Bone marrow (tissue), 2 donors: ENCODE measurements at regions not wholly inside any gene's neighbourhood (a gene's known extent, or its start where the extent isn't known, plus 50 kb on each side); places are given as distances from the start of the nearest gene placed in this dataset.
"Not testable (repeated sequence)": the region's sequence is repeated elsewhere in the genome, so short reads cannot be mapped to it uniquely, and the experiment has no call there.

ENCODE experiments used
- DNase-seq, 2 donors: peaks; one replicate each; lab custom pipeline; 2025; lab: John Stamatoyannopoulos, UW

DNA sequence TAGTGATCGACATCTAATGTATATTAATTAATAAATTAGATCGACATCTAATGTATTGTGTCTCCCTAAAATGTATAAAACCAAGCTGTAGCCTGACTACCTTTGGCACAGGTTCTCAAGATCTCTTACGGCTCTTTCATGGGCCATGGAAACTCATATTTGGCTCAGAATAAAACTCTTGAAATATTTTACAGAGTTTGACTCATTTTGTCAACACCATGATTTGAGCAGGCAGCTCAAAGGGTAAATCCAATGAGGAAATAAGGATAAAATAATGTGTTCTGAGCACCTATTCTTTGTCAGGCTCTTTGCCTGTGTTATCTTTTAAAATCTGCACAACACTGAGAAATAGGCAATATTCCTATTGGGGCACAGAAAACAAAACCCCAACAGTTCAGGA is 223.4 kb upstream of the DUSP10 start:
- no peak for DNase-seq

DNA sequence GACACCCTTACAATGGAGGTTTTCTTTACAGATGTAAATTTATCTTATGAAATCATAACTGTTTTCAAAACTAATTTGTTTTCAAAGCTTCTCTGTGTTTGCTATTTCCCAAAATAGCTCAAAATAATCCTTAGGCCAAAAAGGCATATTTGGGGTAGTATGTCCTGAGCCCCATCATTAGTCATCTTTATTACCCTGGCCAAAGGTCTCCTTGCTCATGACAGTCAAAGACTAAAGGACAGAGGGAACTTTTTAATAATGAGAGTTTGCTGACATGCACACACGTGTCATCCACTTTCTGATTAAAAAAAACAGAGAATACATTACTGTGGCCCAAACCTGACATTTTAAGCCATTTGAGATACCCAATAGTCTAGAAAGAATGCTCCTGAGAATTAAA is 221.9 kb upstream of the DUSP10 start:
- DNase-seq: no peak

DNA sequence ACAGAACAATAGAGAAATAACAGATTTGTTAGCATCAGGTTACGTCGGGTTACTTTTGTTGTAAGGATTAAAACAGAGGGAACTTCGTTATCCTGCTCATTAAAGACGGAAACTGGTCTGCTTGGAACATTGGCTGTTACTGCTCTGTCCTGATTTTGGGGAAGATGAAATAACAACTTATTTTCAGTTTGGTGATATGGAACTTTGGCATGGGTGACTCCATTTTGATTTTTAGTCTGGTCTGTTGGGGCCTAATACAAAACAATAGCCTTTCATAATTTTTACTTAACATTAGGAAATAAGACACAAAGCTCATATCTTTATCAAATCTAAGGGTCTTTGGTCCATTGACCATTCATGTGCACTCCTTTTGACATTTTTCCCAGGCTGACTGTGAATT is 220.5 kb upstream of the DUSP10 start:
- no peak for DNase-seq

DNA sequence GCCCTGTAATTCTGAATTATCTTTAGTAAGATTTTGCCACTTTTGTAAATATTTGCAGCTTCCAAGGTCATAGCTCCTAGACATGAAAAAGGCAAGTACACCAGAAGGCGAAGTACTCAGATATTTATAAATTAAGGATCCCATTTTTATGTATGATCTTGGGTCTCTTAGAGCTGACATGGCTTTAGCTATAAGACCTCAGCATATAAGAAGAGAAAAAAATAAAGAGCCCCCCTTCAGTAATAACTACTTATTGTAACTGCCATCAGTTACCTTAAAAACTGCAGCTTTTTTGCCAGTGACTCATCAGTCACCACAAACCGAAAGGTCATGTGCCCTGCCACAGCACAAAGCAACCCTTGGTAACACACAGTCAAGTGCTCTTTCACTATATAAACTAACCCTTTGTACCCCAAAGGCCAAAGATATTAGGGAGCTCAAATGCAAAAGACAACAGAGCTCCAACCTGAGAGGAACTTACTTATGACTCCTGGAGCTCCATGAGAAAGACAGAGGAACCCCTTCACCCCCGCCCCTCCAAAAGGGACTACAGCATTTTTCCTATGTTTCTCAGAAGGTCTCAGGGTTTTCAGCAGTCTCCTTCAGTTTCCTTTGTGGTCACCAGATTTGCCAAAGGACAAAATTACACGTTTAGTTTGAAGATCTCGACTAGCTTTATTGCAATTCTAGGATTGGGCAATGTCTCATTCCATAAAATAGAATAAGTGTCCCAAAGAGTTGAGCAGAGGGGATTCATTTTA is 219.8 kb upstream of the DUSP10 start:
- DNase-seq: peak in 1 of 2 donors; percentile 68

DNA sequence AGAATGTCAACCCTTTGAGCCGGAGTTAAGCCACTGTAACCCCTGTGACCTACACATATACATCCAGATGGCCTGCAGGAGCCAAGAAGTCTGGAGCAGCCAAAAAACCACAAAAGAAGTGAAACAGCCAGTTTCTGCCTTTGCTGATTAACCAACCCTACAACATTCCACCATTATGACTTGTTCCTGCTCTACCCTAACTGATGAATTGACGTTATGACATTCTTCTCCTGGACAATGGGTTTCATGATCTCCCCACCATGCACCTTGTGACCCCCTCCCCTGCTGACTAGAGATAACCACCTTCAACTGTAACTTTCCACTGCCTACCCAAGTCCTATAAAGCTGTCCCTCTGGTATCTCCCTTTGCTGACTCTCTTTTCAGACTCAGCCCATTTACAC is 216.3 kb upstream of the DUSP10 start:
- DNase-seq: not testable (repeated sequence)

DNA sequence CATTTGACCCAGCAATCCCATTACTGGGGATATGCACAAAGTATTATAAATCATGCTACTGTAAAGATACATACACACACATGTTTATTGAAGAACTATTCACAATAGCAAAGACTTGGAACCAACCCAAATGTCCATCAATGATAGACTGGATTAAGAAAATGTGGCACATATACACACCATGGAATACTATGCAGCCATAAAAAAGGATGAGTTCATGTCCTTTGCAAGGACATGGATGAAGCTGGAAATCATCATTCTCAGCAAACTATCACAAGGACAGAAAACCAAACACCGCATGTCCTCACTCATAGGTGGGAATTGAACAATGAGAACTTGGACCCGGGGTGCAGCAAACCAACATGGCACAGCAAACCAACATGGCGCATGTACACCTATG is 215.5 kb upstream of the DUSP10 start:
- DNase-seq: not testable (repeated sequence)

DNA sequence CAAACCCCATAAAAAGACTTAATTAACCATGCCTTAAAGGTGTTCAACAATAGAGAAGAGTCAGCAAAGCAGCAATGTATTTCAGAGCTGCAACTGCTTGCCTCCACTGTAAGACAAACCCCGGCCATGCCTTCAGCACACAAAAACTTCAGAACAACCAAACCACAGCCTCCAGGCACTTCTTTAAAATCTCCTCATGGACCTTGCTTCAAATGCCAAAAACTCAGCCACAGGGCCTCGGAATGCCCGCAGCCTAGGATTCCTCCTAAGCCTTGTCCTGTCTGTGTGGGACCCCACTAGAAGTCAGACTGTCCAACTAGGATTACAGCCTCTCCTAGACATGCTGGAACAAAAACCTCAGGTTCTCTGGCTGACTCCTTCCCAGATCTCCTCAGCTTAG is 208.1 kb upstream of the DUSP10 start:
- no peak for DNase-seq

DNA sequence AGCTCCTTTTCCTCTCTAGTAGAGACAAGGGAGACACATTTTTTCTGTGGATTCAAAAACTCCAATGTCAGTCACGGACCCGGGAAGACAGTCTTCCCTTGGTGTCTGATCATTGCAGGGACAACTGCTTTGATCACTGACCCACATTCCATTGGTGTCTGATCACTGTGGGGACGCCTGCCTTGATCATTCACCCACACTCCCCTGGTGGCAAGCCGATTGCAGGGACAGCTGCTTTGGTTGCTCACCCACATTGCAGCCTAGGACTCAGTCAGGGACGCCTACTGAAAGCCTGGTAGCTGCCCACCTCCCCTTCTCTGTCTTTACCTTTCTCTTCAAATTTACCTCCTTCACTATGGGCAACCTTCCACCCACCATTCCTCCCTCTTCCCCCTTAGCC is 206.6 kb upstream of the DUSP10 start:
- DNase-seq: no peak

DNA sequence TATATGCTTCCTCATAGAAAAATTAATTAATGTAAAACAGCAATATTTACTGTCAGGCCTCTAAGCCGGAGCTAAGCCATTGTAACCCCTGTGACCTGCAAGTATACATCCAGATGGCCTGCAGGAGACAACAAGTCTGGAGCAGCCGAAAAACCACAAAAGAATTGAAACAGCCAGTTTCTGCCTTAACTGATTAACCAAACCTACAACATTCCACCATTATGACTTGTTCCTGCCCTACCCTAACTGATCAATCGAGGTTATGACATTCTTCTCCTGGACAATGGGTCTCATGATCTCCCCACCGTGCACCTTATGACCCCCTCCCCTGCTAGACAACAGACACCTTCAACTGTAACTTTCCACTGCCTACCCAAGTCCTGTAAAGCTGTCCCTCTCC is 205.8 kb upstream of the DUSP10 start:
- no peak for DNase-seq

DNA sequence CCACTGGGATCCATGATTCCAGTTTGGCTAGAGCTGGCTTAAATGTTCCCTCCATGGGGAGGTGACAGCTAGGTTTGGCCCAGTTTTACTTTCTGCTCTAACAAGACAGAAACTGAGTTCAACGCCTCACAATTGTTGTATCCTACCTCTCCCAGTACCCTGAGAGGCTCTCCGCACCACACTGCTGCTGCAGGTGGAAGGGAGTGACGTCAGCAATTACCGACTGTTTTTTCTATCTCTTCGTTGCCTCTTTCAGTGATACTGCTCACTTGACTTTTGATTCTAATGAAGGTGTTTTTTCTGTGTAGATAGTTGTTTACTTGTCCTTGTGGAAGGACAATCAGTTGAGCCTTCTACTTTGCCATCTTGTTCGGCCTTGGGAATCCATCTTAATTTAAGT is 204.9 kb upstream of the DUSP10 start:
- no peak for DNase-seq

DNA sequence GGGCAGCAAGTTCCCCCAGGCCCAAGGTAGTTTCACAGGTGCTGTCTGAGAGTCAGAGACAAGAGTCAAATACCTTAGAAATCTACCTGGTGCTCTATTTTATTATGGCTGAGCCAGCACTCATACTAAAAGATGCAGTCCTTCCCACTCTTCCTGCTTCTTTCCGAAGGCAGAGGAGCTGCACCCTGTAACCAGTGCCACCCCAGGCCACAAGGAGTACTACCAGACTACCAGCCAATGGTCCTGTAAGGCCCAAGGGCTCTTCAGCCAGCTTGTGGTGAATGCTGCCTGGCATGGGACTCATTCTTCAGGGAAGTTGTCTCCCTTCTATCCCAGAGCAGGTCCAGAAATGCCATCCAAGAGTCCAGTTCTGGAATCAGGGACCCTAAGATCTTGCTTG is 203.8 kb upstream of the DUSP10 start:
- no peak for DNase-seq

DNA sequence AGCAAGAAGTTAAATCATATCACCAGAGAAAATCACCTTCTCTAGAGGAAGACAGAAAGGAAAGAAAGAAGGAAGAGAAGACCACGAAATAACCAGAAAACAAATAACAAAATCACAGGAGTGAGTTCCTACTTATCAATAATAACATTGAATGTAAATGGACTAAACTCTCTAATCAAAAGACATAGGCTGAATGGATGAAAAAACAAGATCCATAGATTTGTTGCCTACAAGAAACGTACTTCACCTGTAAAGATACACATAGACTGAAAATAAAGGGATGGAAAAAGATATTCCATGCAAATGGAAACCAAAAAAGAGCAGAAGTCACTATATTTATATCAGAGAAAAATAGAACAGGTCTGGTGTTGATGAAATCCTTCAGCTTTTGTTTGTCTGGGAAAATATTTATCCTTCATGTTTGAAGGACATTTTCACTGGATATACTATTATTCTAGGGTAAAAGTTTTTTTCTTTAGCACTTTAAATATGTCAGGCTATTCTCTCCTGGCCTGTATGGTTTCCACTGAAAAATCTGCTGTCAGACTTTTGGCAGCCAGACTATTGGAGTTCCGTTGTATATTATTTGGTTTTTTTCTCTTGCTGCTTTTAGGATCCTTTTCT is 202.5 kb upstream of the DUSP10 start:
- no peak for DNase-seq

DNA sequence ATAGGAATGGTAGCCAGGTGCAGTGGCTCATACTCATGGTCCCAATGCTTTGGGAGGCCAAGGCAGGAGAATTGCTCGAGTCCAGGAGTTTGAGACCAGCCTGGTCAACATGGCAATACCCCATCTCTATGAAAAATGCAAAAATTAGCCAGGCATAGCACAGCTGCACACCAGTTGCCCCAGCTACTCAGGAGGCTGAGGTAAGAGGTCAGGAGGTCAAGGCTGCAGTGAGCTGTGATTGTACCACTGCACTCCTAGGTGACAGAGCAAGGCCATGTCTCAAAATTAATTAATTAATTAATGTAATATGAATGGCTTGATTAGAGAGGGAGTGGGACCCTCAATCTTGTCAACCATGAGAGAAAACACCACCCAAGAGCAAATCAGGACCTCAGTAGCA is 198.7 kb upstream of the DUSP10 start:
- DNase-seq: no peak

DNA sequence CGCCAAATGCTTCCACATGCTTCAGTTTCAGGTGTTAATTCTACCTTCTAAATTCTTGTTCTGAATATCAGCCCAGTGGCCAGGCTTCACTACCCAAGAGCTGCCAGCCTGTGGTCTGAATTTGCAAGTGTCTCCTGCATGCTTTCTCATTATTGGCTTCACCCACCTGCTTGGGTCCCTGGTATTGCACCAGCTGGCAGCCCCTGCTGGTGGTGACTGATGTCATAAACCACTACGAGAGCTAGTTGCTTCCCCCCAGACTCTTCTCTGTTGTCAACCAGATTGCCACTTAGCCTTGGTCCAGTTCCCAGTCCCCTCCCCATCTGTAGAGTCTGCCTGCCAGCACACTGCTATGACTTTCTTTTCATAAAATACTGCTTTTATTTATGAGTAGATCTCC is 197.7 kb upstream of the DUSP10 start:
- DNase-seq: peak in 1 of 2 donors; percentile 24

DNA sequence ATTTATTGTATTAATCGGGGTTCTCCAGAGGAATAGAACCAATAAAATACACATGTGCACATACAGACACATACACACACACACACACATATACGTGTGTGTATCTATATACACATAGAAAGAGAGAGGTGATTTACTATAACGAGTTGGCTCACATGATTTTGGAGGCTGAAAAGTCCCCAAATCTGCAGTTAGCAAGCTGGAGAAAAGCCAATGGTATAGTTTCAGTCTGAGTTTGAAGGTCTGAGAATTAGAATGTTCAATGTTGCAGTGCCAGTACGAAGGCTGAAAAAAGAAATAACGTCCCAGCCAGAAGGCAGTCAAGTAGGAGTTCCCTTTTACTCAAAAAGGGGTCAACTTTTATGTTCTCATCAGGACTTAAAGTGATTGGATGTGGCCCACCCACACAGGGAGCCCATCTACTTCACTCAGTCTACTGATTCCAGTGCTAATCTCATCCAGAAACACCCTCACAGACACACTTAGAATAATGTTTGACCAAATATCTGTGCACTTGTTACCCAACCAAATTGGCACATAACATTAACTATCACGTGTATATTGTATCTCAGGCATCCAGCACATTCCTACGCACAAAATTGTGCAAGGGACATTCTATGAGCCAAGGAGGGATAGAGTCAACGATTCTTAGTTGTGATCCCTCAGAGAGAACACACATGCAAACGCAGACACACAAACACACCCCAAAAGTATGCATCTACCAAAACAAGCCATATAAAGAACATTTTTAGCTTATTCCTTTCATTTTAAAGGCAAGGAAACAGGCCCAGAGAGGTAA is 195.5 kb upstream of the DUSP10 start:
- no peak for DNase-seq

DNA sequence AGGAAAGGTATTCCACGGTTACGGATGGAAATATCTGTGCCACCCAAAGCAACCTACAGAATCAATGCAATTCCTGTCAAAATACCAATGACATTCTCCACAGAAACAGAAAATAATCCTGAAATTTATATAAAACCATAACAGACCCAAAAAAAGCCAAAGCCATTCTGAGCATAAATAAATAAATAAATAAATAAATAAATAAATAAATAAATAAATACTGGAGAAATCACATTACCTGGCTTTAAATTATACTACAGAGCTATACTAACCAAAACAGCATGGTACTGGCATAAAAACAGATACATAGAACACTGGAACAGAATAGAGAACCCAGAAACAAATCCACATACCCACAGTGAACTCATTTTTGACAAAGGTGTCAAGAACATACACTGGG is 191.9 kb upstream of the DUSP10 start:
- DNase-seq: no peak

DNA sequence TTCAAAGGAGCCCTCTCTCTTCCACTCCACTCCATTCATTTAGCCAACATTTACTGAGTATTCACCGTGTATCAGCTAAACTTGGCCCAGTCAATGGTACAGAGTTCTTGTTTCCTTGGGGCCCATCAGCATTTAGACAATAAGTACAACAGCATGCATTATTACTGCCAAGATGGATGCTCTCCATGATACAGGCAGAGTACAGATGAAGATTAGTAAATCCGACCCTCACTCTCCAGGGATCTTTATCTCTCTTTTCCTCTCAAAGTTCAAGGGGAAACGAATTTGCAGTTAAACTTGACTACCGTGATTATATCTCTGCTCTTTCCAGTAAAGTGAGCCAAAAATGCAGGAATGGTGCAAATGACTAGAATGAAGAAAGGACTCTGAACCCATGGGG is 184.6 kb upstream of the DUSP10 start:
- no peak for DNase-seq

DNA sequence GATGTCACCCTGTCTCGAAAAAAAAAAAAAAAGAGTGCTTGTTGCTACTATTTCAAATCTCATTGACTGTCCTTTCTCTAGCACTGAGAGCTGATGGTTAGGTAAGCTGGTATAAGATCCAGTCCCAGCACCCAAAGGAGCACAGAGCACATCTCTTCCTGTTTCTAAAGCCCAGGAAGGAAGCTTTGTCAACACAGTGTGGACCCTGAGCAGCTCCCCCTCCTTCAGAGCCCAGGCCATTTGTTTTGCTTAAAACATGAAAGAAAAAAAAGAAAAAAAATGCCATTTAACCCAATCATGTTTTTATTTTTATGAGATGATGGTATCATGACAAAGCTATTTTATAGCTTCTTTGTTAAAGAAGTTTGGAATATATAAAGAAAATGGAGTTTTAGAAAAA is 184.1 kb upstream of the DUSP10 start:
- no peak for DNase-seq

DNA sequence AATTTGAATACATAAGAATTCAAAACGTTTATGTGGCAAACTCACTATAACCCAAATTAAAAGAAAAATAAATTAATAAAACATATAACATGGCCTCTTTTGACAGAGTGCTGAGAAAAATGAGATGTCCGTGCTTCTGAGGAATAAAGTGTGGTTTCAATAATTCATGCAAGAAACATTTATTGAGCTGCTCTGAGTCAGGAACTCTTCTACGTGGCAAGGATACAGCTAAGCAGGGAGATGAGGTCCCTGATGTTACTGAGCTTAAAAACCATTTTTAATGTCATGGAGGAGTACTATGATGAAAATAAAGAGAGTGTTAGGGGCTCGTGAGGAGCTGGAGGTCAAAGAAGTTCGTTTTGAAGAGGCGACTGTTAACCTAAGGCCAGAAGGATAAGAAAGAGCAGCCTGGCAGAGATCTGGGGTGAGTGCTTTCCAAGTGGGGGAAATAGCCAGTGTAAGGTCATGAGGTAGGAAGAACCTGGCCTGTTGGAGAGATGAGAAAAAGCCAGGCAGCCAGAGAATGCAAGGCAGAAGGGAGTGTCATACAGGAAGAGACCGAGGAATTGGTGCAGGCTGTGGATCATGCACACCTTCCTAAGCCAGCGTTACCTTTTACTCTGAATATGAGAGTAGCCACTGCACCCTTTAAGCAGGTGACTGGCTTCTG is 182.2 kb upstream of the DUSP10 start:
- DNase-seq: no peak

DNA sequence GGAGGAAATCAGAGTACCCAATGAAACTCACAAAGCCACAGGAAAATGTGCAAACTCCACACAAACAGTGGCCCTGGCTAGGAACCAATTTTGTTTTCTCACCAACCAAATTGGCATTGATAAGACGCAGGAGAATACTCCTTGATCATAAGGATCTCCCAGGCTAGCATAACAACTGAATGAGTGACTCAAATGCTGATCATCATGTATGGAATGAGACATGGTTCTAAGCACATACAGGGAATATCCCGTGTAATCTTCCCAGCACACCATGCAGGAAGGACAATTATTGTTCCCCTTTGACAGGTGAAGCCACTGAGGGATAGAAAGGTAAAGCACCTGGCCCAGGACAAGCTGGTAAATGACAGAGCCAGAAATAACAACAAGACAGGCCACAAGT is 180.0 kb upstream of the DUSP10 start:
- no peak for DNase-seq

DNA sequence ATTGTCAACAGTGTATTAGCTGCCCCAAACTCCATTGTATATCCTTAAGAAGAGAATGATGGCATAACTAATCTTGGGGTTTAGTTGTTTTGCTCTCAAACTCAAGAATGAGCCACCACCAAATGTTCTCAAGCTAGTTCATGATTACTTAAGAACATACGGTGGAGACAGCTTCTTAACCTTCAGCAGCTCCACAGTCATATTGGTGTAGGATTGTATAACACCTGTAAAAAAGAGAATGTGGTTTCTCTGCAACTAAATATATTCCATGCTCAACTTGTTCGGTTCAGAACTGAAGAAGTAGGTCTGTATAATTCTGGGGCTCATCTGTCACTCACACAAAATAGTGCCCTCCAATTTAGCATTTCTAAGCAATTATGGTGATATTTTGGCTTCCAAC is 177.9 kb upstream of the DUSP10 start:
- DNase-seq: no peak

DNA sequence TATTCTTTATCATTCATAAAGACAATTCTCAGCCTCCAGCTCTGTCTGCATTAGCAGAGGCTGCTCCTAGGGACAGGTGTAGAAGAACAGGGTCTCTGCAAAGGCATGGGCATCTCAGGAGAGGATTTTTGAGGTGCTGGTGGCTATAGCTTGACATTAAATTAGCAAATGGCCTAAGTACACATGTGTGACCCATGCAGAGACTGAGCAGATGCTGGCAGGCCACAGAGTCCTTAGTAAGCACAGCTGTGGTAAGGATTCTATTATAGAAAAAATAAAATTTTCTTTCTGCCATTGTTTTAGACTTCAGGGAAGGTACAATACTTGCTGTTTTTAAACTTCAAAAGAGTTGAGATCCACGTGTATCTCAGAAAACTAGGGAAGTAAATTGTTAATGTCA is 177.5 kb upstream of the DUSP10 start:
- no peak for DNase-seq

DNA sequence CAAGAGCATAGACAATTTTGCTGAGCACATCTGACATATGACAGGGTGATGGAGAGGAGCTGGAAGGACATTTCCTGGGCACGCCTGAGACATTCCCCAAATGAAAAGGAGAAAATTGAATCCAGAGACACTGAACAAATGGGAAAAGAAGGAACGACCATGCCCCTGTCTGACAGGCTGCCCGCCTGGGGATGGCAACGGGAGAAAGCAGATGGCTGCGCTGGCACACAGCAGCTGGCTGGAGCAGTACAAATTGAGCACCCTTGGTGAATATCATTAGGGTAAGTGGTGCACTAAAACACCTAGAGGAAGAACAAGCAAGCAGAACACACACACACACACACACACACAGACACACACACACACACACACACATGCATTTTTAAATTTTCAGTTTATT is 174.3 kb upstream of the DUSP10 start:
- no peak for DNase-seq
